Endothelial cell of umbilical vein (primary cell): ENCODE measurements at regions not wholly inside any gene's neighbourhood (a gene's known extent, or its start where the extent isn't known, plus 50 kb on each side); places are given as distances from the start of the nearest gene placed in this dataset.

ENCODE experiments used
- BruUV-seq: library from RNA; stranded (reverse); fragments of 400-500 nt; replicated peaks from 2 replicates; lab custom pipeline; 2021; lab: Mats Ljungman, UMichigan
- CTCF ChIA-PET: fragments of 300-600, 350-600 bp; sonication (Branson Sonifier 250); formaldehyde crosslinking; loops from one replicate; lab custom pipeline; 2021; ENCODE audit warnings: antibody characterized with exemption, inconsistent platforms; lab: Charles Lee
- POLR2A ChIA-PET: fragments of 300-600, 350-600 bp; sonication (Branson Sonifier 250); formaldehyde crosslinking; loops from one replicate; lab custom pipeline; 2021; ENCODE audit warnings: antibody characterized with exemption, inconsistent platforms; lab: Charles Lee
- DNase-seq: peaks from one replicate; pipeline ENCODE4 v3.0.0-alpha.2; 2011; ENCODE audit warnings: low read depth, low spot score
- FAIRE-seq: peaks from 2 replicates; lab custom pipeline; 2011; peaks lifted over from hg19 to GRCh38; lab: Jason Lieb, UNC
- H2AFZ ChIP-seq: 2 replicates; pipeline ENCODE4 v1.6.0; 2012; ENCODE audit warnings: low read depth, low read length, control low read depth, inconsistent platforms
- H3K27ac ChIP-seq: 2 replicates; pipeline ENCODE4 v1.5.1; 2011; ENCODE audit warnings: low read depth, mild to moderate bottlenecking, control low read depth, low read length, moderate library complexity; ENCODE audit not compliant: insufficient read depth
- H3K27me3 ChIP-seq, 2 experiments: 2 replicates each; pipeline versions ENCODE4 v1.6.0 to v1.6.1; 2011; ENCODE audit warnings: low read length in 2 of 2, mixed read lengths in 1 of 2; ENCODE audit not compliant: control insufficient read depth in 2 of 2, insufficient read depth in 2 of 2
- H3K36me3 ChIP-seq, 2 experiments: 2 replicates in 1 of 2; 3 replicates in 1 of 2; pipeline ENCODE4 v1.5.1; 2011; ENCODE audit warnings: low read length in 2 of 2, mild to moderate bottlenecking in 1 of 2, moderate library complexity in 1 of 2; ENCODE audit not compliant: control insufficient read depth in 2 of 2, insufficient read depth in 2 of 2; ENCODE audit errors: extremely low read depth in 1 of 2
- H3K4me1 ChIP-seq: 3 replicates; pipeline ENCODE4 v1.5.1; 2011; ENCODE audit warnings: mild to moderate bottlenecking, low read length; ENCODE audit not compliant: control insufficient read depth, insufficient read depth; ENCODE audit errors: extremely low read depth
- H3K4me2 ChIP-seq: 2 replicates; pipeline ENCODE4 v1.6.1; 2011; ENCODE audit warnings: low read length, control low read depth, mixed read lengths; ENCODE audit not compliant: insufficient read depth
- H3K4me3 ChIP-seq, 3 experiments: fragments of 200-600 bp in 1 of 3; sonication (generic), shearing (Covaris generic) in 1 of 3; replicated peaks in 1 of 3; 2 replicates each; pipeline ENCODE4 v1.5.1; 2011 to 2016; ENCODE audit warnings: control low read depth in 3 of 3, low read length in 3 of 3, mild to moderate bottlenecking in 2 of 3, inconsistent platforms in 1 of 3, low read depth in 1 of 3, moderate library complexity in 1 of 3; ENCODE audit not compliant: insufficient read depth in 1 of 3
- H3K79me2 ChIP-seq: 2 replicates; pipeline ENCODE4 v1.6.0; 2012; ENCODE audit warnings: low read length, inconsistent platforms; ENCODE audit not compliant: control insufficient read depth, insufficient read depth
- H3K9ac ChIP-seq: replicated peaks from 2 replicates; pipeline ENCODE3; 2011; ENCODE audit warnings: low read length, control low read depth; ENCODE audit not compliant: insufficient read depth; ENCODE audit errors: extremely low read depth
- H3K9me1 ChIP-seq: replicated peaks from 3 replicates; pipeline ENCODE4 v1.6.0; 2011; ENCODE audit warnings: mild to moderate bottlenecking, low read length; ENCODE audit not compliant: control insufficient read depth, insufficient read depth; ENCODE audit errors: extremely low read depth
- H3K9me3 ChIP-seq: replicated peaks from 2 replicates; pipeline ENCODE4 v1.5.1; 2012; ENCODE audit warnings: low read length, inconsistent platforms; ENCODE audit not compliant: control insufficient read depth, insufficient read depth
- H4K20me1 ChIP-seq: replicated peaks from 2 replicates; pipeline ENCODE3; 2011; ENCODE audit warnings: mild to moderate bottlenecking, low read length; ENCODE audit not compliant: control insufficient read depth, insufficient read depth; ENCODE audit errors: extremely low read depth
- EZH2 ChIP-seq: IDR thresholded peaks from 2 replicates; pipeline ENCODE4 v1.6.1; 2012; ENCODE audit warnings: borderline replicate concordance, low read depth, mild to moderate bottlenecking, moderate library complexity, low read length, inconsistent platforms; ENCODE audit not compliant: severe bottlenecking
- FOS ChIP-seq: IDR thresholded peaks from 2 replicates; pipeline ENCODE4 v1.6.1; 2011; ENCODE audit warnings: mild to moderate bottlenecking, low read length, moderate library complexity, borderline replicate concordance; ENCODE audit not compliant: insufficient read depth
- GATA2 ChIP-seq: IDR thresholded peaks from 2 replicates; pipeline ENCODE4 v1.7.0; 2011; ENCODE audit warnings: low read depth, mild to moderate bottlenecking, moderate library complexity, mixed read lengths, low read length; ENCODE audit not compliant: insufficient read length, insufficient read depth
- JUN ChIP-seq: IDR thresholded peaks from 2 replicates; pipeline ENCODE4 v1.6.1; 2011; ENCODE audit warnings: borderline replicate concordance, low read depth; ENCODE audit not compliant: insufficient read length, insufficient read depth
- MYC ChIP-seq: IDR thresholded peaks from one replicate; pipeline ENCODE4 v1.6.1; 2011; ENCODE audit warnings: mild to moderate bottlenecking, low read depth, low read length
- POLR2A ChIP-seq: IDR thresholded peaks from 2 replicates; pipeline ENCODE4 v1.6.1; 2012; ENCODE audit warnings: low read depth, mild to moderate bottlenecking, control low read depth, low read length
- POLR2AphosphoS5 ChIP-seq: IDR thresholded peaks from 2 replicates; pipeline ENCODE4 v1.6.1; 2012; ENCODE audit warnings: low read depth, mild to moderate bottlenecking, control low read depth, low read length, moderate library complexity; ENCODE audit not compliant: insufficient read depth
- dilution Hi-C: fragments of 300-500 bp; cut with MboI; formaldehyde crosslinking; loops from one replicate; pipeline ENCODE4 v1.15.0; 2019; ENCODE audit warnings: low sequenced_read_pairs; ENCODE audit not compliant: extremely low pct_ligation_motif_present
- intact Hi-C: fragments of 100-400 bp; cut with micrococcal nuclease; formaldehyde crosslinking; loops from one replicate; pipeline ENCODE4 v1.10.0; 2022
- TF ChIP-seq, protein P1 (sequence below), 2 donors: IDR thresholded peaks; 1 replicate in 1 of 2; 2 replicates in 1 of 2; pipeline ENCODE4 v1.5.1; 2011; ENCODE audit warnings: low read length in 2 of 2, mild to moderate bottlenecking in 2 of 2, moderate library complexity in 2 of 2, control low read depth in 1 of 2, inconsistent platforms in 1 of 2, low read depth in 1 of 2; ENCODE audit not compliant: insufficient read depth in 1 of 2; ENCODE audit errors: extremely low read depth in 1 of 2
- TF ChIP-seq, protein P2 (sequence below): IDR thresholded peaks from 2 replicates; pipeline ENCODE4 v1.6.1; 2011; ENCODE audit not compliant: insufficient read depth, insufficient read length

DNA sequence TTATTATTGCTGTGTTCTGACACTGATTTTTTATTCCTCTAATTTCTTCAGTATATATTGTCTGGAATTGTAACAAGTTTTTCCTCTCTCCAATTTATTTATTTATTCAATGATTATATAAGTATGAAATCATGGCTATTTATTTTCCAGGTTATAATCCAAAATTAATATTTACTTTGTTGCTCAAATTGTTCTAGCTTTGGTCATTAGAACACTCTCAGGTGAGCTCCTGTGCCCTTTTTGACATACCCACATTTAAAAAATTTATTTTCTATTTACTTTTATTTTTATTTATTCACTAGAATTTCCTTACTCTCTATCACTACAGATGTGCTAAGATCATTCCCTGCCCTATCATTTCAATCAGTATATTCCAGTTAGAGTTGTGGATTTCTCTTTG, 70.2 kb downstream of the PPP1R2C start:
- H3K79me2 ChIP-seq, result no peaks in the 10 kb centered on the region
- intact Hi-C loops, result no loop called here
- H3K4me2 ChIP-seq, result no peak overlapping the region
- FAIRE-seq, result no peak
- H3K4me3 ChIP-seq, result no peak overlapping the region
- no peak overlapping the region for H3K27ac ChIP-seq
- H3K27me3 ChIP-seq, result no peaks in the 10 kb centered on the region
- BruUV-seq, result no TSS peak
- H3K9me1 ChIP-seq, result no peaks in the 10 kb centered on the region
- POLR2A ChIA-PET, result no interaction called here
- no peak overlapping the region for H3K9ac ChIP-seq
- TF ChIP-seq FOS (no peak), POLR2AphosphoS5 (no peak), MYC (no peak), JUN (no peak), GATA2 (no peak), EZH2 (no peak), POLR2A (no peak)
- TF ChIP-seq, protein P1, sequence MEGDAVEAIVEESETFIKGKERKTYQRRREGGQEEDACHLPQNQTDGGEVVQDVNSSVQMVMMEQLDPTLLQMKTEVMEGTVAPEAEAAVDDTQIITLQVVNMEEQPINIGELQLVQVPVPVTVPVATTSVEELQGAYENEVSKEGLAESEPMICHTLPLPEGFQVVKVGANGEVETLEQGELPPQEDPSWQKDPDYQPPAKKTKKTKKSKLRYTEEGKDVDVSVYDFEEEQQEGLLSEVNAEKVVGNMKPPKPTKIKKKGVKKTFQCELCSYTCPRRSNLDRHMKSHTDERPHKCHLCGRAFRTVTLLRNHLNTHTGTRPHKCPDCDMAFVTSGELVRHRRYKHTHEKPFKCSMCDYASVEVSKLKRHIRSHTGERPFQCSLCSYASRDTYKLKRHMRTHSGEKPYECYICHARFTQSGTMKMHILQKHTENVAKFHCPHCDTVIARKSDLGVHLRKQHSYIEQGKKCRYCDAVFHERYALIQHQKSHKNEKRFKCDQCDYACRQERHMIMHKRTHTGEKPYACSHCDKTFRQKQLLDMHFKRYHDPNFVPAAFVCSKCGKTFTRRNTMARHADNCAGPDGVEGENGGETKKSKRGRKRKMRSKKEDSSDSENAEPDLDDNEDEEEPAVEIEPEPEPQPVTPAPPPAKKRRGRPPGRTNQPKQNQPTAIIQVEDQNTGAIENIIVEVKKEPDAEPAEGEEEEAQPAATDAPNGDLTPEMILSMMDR (IDR thresholded peaks at IDR 0.05; ENCODE audit: extremely low read depth in 1 of 2, insufficient read depth in 1 of 2, low read depth in 1 of 2, low read length in 2 of 2), result no peak
- TF ChIP-seq, protein P2, sequence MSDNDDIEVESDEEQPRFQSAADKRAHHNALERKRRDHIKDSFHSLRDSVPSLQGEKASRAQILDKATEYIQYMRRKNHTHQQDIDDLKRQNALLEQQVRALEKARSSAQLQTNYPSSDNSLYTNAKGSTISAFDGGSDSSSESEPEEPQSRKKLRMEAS, result no peak
- H3K36me3 ChIP-seq, result no peaks in the 10 kb centered on the region
- dilution Hi-C loops, result no loop called here
- no peaks in the 10 kb centered on the region for H4K20me1 ChIP-seq
- H3K9me3 ChIP-seq, result no peaks in the 10 kb centered on the region
- no peak overlapping the region for H2AFZ ChIP-seq
- no peak for DNase-seq
- CTCF ChIA-PET, result no interaction called here
- no peaks in the 10 kb centered on the region for H3K4me1 ChIP-seq
